Urothelium cell line (cell line): ENCODE measurements at regions not wholly inside any gene's neighbourhood (a gene's known extent, or its start where the extent isn't known, plus 50 kb on each side); places are given as distances from the start of the nearest gene placed in this dataset.
"Not testable (repeated sequence)": the region's sequence is repeated elsewhere in the genome, so short reads cannot be mapped to it uniquely, and the experiment has no call there.

Source experiments
- DNase-seq: peaks from one replicate; pipeline ENCODE4 v3.0.0; 2011; ENCODE audit warnings: low spot score, mixed read lengths
- FAIRE-seq: peaks from 2 replicates; lab custom pipeline; 2011; peaks lifted over from hg19 to GRCh38; lab: Jason Lieb, UNC

DNA sequence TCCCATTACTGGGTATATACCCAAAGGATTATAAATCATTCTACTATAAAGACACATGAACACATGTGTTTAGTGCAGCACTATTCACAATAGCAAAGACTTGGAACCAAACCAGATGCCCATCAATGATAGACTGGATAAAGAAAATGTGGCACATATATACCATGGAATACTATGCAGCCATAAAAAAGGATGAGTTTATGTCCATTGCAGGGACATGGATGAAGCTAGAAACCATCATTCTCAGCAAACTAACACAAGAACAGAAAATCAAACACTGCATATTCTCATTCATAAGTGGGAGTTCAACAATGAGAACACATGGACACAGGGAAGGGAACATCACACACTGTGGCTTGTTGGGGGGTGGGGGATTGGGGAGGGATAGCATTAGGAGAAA lies 225.2 kb upstream of the PRDM1 start:
- FAIRE-seq, DNase-seq: not testable (repeated sequence)

DNA sequence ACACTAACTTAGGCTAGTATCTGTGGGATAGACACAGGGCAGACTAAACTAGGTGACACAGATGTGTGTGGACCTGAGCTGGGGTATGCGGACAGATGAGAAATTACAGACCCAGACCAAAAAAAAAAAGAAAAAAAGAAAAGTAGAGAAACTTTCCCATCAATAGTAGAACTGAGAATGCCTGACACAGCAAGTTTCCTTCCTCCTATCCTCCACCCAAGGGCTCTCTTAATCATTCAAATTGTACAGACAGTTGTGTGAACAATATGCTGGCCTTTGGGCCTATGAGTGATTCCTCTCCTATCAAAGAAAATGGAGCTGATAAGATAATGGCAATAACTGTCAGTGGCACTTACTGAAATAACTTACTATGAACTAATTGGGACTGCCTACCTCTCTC lies 226.7 kb upstream of the PRDM1 start:
- DNase-seq: no peak

DNA sequence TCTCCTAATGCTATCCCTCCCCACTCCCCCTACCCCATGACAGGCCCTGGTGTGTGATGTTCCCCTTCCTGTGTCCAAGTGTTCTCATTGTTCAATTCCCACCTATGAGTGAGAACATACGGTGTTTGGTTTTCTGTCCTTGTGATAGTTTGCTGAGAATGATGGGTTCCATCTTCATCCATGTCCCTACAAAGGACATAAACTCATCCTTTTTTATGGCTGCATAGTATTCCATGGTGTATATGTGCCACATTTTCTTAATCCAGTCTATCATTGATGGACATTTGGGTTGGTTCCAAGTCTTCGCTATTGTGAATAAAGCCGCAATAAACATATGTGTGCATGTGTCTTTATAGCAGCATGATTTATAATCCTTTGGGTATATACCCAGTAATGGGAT lies 227.5 kb upstream of the PRDM1 start:
- FAIRE-seq, DNase-seq: not testable (repeated sequence)

More for the DNA sequence above, 226.7 kb upstream of the PRDM1 start:
- no peak for FAIRE-seq

DNA sequence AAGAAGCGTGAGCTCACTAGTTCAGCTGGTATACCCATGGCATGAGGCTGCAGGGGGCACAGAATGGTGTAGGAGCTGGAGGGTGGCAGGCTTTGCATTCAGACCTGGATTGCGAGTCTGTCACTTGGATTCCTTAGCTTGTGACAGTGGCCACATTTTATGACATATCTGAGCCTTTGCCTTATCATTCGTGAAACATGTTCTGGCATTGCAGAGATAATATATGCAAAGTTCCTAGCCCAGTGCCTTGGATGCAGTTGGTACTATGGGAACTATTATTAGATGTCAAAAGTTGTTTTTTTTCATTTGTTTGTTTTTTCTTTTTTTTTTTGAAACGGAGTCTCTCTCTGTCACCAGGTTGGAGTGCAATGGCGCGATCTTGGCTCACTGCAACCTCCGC lies 230.7 kb upstream of the PRDM1 start:
- no peak for DNase-seq
- no peak for FAIRE-seq

DNA sequence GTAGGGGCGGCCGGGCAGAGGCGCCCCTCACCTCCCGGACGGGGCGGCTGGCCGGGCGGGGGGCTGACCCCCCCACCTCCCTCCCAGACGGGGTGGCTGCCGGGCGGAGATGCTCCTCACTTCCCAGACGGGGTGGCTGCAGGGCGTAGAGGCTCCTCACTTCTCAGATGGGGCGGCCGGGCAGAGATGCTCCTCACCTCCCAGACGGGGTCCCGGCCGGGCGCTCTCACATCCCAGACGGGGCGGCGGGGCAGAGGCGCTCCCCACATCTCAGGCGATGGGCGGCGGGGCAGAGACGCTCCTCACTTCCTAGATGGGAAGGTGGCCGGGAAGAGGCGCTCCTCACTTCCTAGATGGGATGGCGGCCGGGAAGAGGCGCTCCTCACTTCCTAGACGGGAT lies 232.2 kb upstream of the PRDM1 start:
- FAIRE-seq, DNase-seq: not testable (repeated sequence)

DNA sequence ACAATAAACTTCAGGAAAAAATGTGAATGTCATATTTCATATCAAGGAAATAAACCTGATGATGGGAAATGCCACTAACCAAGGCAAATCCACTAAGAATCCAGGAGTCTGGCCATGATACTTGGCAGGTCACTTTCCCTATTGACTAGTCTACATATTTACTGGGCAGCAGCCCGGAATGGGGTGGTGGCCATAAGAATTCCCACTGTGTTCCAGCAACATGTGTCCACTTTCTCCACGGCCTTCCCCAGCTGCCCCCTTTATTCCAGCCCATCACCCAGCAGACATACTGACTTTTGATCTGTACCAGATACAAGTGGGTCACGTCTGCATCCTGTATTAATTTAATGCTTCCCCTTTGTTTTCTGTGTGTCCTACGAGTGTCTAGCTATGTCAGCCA lies 234.5 kb upstream of the PRDM1 start:
- FAIRE-seq: no peak
- no peak for DNase-seq

DNA sequence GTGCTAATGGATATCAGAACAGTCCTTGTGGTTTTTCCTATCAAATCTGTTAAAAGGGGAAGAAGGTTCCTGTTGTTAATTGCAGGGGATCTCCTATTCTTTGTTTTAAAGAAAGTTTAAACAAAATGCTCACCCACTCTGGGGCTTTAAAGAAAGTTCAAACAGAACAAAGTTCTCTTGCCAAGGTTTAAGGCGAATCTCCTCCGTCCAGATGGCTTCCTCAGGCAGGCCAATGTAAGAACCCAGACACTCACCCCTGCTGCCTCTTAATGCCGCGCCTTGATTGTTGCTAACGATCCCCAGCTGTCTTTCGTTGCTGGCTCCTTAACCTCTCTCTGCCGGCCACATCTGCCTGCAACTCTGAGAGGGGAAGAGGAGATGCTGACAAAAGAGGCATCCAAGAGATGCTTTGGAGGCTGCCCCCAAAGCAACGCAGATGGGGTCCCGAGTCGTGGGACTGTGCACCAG lies 235.0 kb upstream of the PRDM1 start:
- no peak for FAIRE-seq

DNA sequence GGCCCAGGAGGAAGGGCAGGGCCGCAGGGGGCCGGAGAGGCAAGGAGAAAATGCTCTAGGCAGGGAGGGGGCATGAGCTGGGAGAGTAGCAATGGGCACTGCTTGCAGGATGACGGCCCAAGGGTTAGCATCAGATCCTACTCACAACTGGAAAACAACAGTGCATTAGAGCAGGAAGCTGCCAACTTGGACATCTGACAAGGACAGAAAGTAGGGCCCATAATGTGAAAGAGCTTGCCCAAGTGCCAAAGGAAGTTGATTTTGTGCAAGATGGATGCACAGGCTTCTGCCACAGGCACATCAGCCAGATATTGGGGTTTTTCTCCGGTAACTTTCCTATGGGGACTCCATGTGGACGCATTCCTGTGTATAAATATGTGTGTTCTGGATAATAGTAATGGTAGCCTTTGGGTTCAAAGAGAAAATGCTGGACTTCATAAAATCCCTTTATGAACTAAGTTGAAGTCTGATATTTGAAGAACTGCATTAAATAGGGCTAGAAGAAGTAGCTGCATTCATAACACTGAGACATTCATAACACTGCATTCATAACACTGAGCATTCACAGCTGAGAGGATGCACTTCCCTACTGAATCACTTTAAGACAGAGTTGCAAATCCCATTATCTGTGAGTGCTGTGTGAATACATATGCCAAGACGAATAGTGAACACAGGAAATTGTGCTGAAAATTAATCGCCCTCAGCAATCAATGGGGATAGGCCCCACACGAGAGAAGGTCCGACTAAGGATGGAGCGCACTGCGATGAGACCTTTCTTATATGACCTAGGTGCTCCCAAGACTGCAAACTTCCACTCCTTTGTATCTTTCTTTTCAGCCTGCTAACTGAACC lies 235.6 kb upstream of the PRDM1 start:
- no peak for DNase-seq
- no peak for FAIRE-seq

More for the DNA sequence above, 235.0 kb upstream of the PRDM1 start:
- no peak for DNase-seq

DNA sequence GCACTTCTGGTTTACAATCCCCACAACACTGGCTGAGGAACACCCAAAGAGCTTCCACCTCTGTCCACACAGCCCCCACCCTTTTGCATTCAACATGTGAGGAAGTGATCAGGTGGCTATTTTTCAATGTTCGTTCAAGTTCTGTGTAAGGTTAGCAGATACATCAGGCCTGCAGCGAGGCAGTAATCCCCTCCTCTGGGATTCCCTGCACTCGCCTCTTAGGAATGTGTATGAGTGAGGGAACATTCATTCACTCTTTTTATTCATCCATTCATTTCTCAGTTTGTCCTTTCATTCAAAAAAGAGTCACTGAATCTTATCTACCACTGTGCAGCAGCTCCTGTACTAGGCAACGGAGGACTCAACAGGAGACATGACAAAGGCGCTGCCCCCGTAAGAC lies 236.4 kb upstream of the PRDM1 start:
- DNase-seq (no peak), FAIRE-seq (no peak)

DNA sequence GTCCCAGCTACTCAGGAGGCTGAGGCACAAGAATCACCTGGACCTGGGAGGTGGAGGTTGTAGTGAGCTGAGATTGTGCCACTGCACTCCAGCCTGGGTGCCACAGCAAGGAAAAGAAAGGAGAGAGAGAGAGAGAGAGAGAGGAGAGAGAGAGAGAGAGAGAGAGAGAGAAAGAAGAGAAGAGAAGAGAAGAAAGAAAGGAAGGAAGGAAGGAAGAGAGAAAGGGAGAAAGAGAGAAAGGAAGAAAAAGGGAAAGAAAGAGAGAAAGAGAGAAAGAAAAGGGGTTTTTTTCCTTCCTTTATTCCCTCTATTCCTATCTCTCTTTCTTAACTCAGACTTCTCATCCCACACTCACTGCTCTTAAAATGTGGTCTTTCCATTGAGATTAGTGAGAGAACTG lies 238.7 kb upstream of the PRDM1 start:
- DNase-seq (no peak), FAIRE-seq (no peak)

DNA sequence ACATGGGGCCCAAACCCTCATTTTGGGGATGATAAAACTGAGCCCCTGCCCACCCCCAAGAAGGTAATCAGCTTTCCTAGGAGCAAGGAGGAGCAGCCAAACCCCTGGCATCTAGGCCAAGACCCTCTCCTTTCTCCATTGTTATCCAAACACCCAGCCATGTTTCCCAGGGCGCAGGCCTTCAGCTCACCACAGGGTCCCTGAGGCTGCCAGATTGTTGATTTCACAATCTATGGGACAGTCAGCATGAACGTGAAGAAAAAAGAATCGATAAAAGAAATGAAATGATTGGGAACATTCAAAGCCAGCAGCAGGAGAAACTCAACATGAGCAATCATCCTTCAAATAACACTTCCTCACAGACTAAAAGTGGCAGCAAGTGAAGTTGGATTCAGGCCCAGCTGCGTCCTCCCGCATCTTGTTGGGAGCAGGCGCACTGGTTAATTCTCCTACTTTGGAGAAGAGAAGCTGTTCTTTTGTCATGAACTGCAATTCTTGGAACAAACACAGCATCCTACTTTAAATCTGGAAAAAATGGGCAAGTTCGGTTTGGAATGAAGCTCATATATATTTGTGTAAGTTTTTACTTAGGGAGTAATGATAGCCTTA lies 241.8 kb upstream of the PRDM1 start:
- DNase-seq: no peak
- FAIRE-seq: no peak

DNA sequence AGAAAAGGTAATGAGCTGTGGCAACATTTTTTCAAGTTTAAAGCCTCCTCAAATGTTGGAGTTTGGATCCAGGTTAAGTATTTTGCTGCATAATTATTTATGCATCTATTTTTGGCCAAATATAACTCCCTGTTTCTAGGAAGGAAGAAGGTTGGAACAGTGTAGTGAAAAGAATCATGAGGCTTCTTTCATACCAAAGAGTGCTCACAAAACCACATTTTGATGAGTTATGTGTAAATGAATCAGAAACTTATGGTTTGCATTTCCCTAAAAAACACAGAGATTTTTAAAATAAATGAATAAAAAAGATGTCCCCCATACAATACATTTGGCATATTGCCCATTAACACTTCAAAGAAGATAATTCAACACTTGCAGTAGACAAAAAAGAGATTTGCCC lies 246.9 kb upstream of the PRDM1 start:
- FAIRE-seq (no peak), DNase-seq (no peak)

DNA sequence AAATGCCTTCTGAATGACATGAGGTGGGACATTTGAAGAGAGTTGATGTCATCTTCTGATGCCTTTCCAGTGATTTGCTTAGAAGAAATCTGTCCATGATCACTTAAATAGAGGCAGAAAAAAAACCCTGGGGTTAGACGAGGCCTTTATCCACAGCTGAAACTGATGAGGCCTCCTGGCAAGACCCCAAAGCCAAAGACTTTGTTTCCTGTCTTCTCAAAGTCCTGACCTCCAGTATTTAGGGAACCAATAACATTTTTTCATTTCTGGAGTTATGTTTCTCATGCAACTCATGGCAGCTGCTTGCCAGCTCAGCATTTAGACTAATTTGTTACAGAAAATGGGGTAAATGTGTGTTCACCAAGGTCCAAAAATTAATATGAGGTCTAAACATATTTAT lies 248.0 kb upstream of the PRDM1 start:
- DNase-seq (no peak), FAIRE-seq (no peak)

DNA sequence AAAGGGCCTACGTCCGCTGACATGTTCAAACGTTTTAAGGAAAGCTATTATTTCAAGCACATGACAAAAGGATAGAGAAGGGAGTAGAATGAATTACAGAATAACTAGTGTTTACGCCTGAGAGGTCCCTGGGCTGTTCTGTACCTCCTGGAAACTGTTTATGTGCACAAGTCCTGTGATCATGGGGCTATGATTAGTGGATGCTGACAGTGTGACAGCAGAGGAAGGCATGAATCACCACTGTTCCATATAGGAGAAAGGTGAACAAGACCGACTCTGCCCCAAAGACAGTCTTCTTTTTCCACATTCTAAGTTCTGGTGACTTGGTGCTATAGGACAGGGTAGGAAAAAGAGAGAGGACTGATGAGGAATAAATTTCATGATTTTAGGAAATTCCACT lies 249.2 kb upstream of the PRDM1 start:
- no peak for FAIRE-seq
- no peak for DNase-seq

DNA sequence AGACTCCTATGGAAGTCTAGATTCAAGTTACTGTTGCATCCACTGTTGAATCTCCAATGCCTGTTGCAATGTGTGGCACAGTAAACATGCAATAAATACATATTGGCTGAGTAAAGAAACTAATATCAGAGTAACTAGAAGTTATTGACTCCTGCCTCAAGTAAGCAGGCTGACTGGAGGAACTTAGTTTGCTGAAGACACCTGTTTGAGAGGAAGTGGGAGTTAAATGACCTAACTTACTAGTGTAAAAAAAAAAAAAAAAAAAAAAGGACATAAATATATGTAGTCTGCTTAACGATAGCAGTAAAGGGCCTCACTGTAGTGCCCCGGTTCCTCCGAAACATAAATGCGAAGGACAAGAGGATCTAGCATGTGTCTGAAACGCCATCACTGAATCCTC lies 249.8 kb upstream of the PRDM1 start:
- FAIRE-seq: no peak
- no peak for DNase-seq

DNA sequence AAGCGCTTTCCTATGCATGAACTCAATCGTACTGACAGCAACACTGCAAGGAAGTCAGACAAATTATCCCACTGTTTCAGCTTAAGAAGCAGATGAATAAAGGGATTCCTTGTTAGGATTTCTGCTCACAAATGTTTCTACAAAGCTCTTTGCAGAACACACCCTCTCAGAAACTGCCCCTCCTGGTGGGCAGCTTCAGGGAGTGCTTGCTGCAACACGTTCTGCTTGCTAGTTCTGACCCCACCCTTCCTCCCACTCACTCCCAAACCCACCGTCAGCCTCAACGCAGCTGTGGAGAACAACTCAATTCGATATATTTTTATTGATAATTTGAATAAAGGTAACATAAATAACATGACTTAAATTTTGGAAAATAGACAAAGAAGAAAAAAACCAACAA lies 250.8 kb upstream of the PRDM1 start:
- no peak for DNase-seq
- FAIRE-seq: no peak

DNA sequence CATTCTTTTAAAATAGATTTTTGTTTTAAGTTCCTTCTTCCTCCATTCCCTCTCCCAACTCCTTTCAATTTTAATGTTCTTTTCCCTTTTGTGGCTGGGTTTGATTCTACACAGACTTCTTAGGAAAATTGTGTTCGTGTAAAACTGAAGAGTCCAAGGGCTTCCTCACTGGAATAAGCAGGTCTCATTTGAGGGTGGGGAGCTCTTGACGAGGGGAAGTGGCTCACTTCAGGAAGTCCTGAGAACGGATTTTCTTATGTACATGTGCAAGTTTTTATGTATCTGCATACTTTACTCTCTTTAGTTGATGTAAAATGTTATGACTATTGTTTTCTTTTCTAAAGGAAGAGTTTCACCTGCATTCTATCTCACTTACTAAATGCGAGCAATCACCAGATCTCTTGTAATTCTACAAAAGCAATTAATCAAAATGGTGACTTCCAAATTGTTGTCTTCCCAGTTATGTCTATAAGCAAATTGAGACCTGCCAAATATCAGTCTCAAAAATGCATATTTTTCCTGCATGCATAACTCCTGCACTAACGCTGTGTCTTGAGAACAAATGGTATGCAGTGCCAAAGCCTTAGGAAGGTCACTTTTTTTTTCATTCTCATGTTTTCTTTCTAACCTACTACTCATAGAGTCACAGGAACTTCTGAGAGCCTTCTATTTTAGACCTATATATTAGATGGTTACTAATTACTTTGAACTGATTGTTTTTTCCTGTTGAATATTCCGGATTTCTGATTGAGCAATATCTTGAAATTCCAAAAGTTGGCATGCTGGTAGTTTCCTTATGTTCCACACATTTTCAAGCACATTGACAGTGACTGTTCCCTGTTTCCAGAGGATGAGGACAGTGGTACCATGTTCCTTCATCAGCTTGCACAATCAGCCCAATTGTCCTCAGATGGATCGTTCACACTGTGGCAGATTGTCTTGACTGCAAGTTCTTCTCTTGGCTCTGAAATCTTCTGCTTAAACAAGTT lies 251.9 kb upstream of the PRDM1 start:
- FAIRE-seq (no peak), DNase-seq (no peak)

DNA sequence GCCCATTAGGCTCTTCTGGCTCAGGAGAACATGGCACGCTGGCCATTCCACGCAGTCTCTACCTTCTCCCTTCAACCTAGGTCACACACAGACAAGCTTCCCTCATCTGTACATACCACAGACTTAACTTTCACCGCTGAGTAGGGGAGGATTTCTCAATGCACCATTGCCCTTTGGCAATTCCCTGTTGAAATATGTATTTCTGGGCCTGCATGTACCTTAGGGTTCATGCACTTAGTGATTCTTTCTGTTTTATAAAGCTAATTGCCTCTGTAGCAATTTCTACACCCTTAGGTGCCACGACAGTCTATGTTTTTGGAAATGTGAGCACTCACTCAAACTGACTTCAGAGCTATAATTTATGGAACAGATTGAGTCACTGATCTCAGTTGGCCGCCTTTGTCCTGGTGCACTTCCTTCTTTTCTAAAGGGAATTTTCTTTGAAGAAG lies 253.8 kb upstream of the PRDM1 start:
- DNase-seq (no peak), FAIRE-seq (no peak)

DNA sequence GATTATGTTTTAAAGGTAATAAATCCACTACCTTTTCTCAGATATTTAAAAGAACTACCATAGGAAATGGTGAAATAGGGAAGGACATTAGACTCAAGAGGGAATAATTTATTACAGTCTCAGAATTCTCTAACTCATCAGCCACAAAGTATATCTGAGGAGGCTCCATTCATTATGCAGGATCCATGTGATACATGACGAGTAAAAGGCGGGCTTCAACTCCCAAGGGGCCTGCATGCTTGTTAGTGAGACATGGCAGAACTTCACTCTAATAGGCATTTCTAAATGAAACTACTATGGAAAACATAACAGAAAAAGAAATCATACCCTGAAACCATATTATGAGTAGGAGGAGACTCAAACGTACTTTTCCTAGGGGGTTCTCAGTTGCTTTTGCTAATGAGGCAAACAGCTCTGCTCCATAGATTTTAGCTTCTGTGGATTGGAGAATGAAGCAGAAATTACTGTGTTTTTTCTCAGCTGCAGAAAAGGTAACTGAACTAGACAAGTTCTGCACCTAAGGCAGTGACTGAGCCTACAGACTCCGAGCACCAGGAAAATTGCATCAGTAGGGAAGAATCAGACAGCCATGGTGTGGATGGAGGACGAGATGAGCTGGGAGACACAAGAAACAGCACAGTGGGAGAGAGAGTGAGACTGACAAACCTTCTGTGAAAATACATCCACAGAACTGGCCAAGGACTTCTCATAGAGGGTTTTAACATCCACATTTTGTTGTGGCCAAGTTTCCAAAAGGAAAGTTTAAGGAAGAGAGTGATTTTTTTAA lies 254.6 kb upstream of the PRDM1 start:
- FAIRE-seq (no peak), DNase-seq (no peak)

DNA sequence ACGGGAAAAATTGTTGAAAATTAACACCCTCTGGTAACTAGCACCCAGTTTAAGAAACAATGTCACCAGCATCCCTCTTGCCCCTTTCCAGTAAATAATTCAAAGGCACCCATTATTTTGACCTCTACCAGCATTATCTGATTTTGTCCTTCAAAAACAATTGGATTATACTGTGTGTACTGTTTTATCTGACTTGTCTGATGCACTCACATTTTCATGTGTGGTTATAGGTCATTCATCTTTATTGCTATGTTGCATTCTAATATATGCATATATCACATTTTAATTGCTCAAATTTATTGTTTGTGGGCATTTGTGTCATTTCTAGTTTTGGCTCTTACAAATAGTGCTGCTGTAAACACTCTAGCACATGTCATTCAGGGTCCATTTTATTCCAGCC lies 260.9 kb upstream of the PRDM1 start:
- FAIRE-seq: no peak

More for the DNA sequence above, 260.9 kb upstream of the PRDM1 start:
- no peak for DNase-seq
